ENCODE measurements at regions not wholly inside any gene's neighbourhood (a gene's known extent, or its start where the extent isn't known, plus 50 kb on each side); places are given as distances from the start of the nearest gene placed in this dataset.

DNA sequence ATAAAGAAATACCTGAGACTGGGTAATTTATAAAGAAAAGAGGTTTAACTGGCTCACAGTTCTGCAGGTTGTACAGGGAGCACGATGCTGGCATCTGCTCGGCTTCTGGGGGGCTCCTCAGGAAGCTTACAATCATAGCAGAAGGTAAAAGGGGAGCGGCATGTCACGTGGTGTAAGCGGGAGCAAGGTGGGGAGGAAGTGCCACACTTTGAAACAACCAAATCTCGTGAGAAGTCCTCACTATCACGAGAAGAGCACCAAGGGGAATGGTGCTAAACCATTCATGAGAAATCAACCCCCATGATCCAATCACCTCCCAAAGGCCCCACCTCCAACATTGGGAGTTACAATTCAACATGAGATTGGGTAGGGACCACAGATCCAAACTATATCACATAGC is 67.7 kb downstream of the AKR1B1 start:
- no peaks in the 10 kb centered on the region for H3K27me3 ChIP-seq (ENCODE audit: control insufficient read depth, insufficient read depth, low read length)
- no peak overlapping the region for H3K4me3 ChIP-seq (ENCODE audit: low read length)
- no peaks in the 10 kb centered on the region for H3K36me3 ChIP-seq (ENCODE audit: control insufficient read depth, insufficient read depth, low read length)
- peaks cover 0 to 6% of the 10 kb centered on the region in 2 donors for H3K27me3 Mint-ChIP-seq (ENCODE audit: low read depth in 2 of 2)
- DNase-seq = no peak
- H3K36me3 Mint-ChIP-seq = no peaks in the 10 kb centered on the region
- H3K27ac ChIP-seq (ENCODE audit: low read length) = no peak overlapping the region
- TF ChIP-seq, protein P1, sequence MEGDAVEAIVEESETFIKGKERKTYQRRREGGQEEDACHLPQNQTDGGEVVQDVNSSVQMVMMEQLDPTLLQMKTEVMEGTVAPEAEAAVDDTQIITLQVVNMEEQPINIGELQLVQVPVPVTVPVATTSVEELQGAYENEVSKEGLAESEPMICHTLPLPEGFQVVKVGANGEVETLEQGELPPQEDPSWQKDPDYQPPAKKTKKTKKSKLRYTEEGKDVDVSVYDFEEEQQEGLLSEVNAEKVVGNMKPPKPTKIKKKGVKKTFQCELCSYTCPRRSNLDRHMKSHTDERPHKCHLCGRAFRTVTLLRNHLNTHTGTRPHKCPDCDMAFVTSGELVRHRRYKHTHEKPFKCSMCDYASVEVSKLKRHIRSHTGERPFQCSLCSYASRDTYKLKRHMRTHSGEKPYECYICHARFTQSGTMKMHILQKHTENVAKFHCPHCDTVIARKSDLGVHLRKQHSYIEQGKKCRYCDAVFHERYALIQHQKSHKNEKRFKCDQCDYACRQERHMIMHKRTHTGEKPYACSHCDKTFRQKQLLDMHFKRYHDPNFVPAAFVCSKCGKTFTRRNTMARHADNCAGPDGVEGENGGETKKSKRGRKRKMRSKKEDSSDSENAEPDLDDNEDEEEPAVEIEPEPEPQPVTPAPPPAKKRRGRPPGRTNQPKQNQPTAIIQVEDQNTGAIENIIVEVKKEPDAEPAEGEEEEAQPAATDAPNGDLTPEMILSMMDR (IDR thresholded peaks at IDR 0.05) = no peak
- 88% methylated on average over 7 of the region's 7 CpGs for WGBS (ENCODE audit: insufficient coverage)
- no peak overlapping the region for H3K27ac Mint-ChIP-seq
- intact Hi-C loops (cut with micrococcal nuclease) = no loop called here
- H3K4me3 Mint-ChIP-seq = no peak overlapping the region
- no peaks in the 10 kb centered on the region for H3K9me3 ChIP-seq (ENCODE audit: control insufficient read depth, insufficient read depth, low read length)
- no peaks in the 10 kb centered on the region for H3K4me1 Mint-ChIP-seq
- ATAC-seq = no peak
- no peaks in the 10 kb centered on the region for H3K4me1 ChIP-seq (ENCODE audit: control insufficient read depth, insufficient read depth, low read length)
- no peaks in the 10 kb centered on the region for H3K9me3 Mint-ChIP-seq

DNA sequence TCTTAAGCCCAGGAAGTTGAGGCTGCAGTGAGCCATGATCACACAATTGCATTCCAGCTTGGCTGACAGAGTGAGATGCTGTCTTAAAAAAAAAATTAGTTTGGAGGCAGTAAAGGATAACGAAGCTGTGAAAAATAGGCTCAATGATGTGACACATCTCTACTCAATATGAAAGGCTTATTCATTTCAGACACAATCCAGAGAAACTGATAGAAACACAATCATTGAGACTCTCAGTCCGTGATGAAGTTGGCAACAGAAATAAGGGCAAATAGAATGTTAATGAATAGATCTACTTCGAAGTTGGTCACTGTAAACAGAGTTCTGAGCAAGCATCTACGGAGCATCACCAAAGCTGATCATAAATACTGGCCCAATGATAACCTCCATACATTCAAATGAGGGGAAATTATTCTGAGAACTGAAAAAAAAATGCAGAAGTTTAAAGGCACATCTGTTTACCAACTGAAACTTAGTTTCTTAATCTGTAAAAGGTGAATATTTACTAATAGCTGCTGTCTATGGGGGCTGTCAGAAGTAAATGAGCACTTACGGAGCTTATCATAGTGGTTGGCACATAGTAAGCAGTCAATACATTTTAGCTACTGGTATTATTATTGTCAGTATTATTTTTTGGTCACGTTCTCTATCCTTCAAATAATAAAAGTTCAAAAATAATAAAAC is 70.4 kb downstream of the AKR1B1 start:
- intact Hi-C loops (cut with micrococcal nuclease) = no loop called here

DNA sequence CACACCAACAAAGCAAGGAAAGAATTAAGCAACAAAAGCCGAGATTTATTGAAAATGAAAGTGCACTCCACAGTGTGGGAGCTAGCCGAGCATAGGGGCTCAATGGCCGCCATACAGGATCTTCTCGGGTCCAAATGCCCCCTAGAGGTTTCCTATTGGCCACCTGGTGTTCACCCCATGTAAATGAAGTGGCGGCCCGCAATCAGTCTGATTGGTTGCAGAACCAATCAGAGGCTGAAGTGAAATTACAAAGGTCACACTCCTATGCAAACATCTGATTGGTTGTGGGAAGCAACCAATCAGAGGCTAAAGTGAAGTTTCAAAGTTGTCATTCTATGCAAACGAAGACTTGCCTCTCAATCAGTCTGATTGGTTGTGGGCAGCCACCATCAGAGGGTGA is 61.8 kb upstream of the SLC35B4 start:
- 93% methylated on average over 7 of the region's 7 CpGs for WGBS (ENCODE audit: insufficient coverage)
- H3K36me3 Mint-ChIP-seq = no peaks in the 10 kb centered on the region

More for the DNA sequence above, 70.4 kb downstream of the AKR1B1 start:
- Histone ChIP-seq H3K27me3 (ENCODE audit: control insufficient read depth, insufficient read depth, low read length) (no peaks in the 10 kb centered on the region), H3K36me3 (ENCODE audit: control insufficient read depth, insufficient read depth, low read length) (no peaks in the 10 kb centered on the region), H3K4me1 (ENCODE audit: control insufficient read depth, insufficient read depth, low read length) (no peaks in the 10 kb centered on the region), H3K27ac (ENCODE audit: low read length) (no peak overlapping the region), H3K4me3 (ENCODE audit: low read length) (no peak overlapping the region), H3K9me3 (ENCODE audit: control insufficient read depth, insufficient read depth, low read length) (no peaks in the 10 kb centered on the region)
- ATAC-seq (no peak), DNase-seq (no peak)
- no peak overlapping the region for H3K27ac Mint-ChIP-seq
- peaks cover 0 to 9% of the 10 kb centered on the region in 2 donors for H3K27me3 Mint-ChIP-seq (ENCODE audit: low read depth in 2 of 2)
- no peaks in the 10 kb centered on the region for H3K9me3 Mint-ChIP-seq
- TF ChIP-seq, protein P1 (IDR thresholded peaks at IDR 0.05) = no peak
- no peaks in the 10 kb centered on the region for H3K4me1 Mint-ChIP-seq
- no peak overlapping the region for H3K4me3 Mint-ChIP-seq
- H3K36me3 Mint-ChIP-seq = no peaks in the 10 kb centered on the region
- WGBS (ENCODE audit: insufficient coverage) = 76% methylated on average over 3 of the region's 6 CpGs

More for the DNA sequence above, 61.8 kb upstream of the SLC35B4 start:
- Histone ChIP-seq H3K27ac (ENCODE audit: low read length) (no peak overlapping the region), H3K36me3 (ENCODE audit: control insufficient read depth, insufficient read depth, low read length) (no peaks in the 10 kb centered on the region), H3K9me3 (ENCODE audit: control insufficient read depth, insufficient read depth, low read length) (no peaks in the 10 kb centered on the region), H3K4me1 (ENCODE audit: control insufficient read depth, insufficient read depth, low read length) (no peaks in the 10 kb centered on the region), H3K4me3 (ENCODE audit: low read length) (no peak overlapping the region), H3K27me3 (ENCODE audit: control insufficient read depth, insufficient read depth, low read length) (no peaks in the 10 kb centered on the region)
- ATAC-seq (no peak), DNase-seq (no peak)
- H3K9me3 Mint-ChIP-seq = no peaks in the 10 kb centered on the region
- H3K4me3 Mint-ChIP-seq = no peak overlapping the region
- H3K27me3 Mint-ChIP-seq (ENCODE audit: low read depth in 2 of 2) = peaks cover 5 to 18% of the 10 kb centered on the region in 2 donors
- intact Hi-C loops (cut with micrococcal nuclease) = no loop called here
- no peak overlapping the region for H3K27ac Mint-ChIP-seq
- TF ChIP-seq, protein P1 (IDR thresholded peaks at IDR 0.05) = no peak
- H3K4me1 Mint-ChIP-seq = no peaks in the 10 kb centered on the region

Measured in natural killer cell (primary cell).